ENCODE measurements at regions not wholly inside any gene's neighbourhood (a gene's known extent, or its start where the extent isn't known, plus 50 kb on each side); places are given as distances from the start of the nearest gene placed in this dataset.

GRCh38 chr3:65177960-65178376 is 490.2 kb upstream of the ADAMTS9 start:
- TF ChIP-seq, protein P1, sequence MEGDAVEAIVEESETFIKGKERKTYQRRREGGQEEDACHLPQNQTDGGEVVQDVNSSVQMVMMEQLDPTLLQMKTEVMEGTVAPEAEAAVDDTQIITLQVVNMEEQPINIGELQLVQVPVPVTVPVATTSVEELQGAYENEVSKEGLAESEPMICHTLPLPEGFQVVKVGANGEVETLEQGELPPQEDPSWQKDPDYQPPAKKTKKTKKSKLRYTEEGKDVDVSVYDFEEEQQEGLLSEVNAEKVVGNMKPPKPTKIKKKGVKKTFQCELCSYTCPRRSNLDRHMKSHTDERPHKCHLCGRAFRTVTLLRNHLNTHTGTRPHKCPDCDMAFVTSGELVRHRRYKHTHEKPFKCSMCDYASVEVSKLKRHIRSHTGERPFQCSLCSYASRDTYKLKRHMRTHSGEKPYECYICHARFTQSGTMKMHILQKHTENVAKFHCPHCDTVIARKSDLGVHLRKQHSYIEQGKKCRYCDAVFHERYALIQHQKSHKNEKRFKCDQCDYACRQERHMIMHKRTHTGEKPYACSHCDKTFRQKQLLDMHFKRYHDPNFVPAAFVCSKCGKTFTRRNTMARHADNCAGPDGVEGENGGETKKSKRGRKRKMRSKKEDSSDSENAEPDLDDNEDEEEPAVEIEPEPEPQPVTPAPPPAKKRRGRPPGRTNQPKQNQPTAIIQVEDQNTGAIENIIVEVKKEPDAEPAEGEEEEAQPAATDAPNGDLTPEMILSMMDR (conservative IDR thresholded peaks at IDR 0.05; ENCODE audit: low read depth, low read length): no peak
- no peak for DNase-seq (ENCODE audit: low read depth)
- H3K4me3 ChIP-seq (ENCODE audit: low read depth, low read length): no peak overlapping the region

DNA sequence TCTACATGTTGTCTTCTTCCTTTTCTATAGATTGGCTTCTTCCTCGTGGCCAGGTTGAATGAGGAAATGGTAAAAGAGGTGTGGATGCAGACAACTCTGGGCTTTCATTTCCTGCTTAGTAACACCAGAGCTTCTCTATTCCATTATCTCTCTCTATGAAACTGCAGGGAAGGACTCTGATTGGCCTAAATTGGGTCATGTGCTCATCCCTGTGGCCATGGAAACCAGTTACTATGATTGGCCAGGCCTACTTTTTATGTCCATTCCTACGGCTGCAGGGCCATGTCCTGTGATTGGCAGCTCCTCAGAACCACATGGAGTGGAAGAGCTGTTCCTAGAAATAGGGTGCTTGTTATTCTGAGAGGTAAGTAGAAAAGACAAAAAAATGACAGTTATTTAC is 486.9 kb upstream of the ADAMTS9 start:
- no peak for DNase-seq (ENCODE audit: low read depth)
- H3K4me3 ChIP-seq (ENCODE audit: low read depth, low read length): no peak overlapping the region
- TF ChIP-seq, protein P1 (conservative IDR thresholded peaks at IDR 0.05; ENCODE audit: low read depth, low read length): no peak

GRCh38 chr3:65173841-65174240 is 486.0 kb upstream of the ADAMTS9 start:
- no peak for DNase-seq (ENCODE audit: low read depth)
- H3K4me3 ChIP-seq (ENCODE audit: low read depth, low read length): no peak overlapping the region
- TF ChIP-seq, protein P1 (conservative IDR thresholded peaks at IDR 0.05; ENCODE audit: low read depth, low read length): no peak

DNA sequence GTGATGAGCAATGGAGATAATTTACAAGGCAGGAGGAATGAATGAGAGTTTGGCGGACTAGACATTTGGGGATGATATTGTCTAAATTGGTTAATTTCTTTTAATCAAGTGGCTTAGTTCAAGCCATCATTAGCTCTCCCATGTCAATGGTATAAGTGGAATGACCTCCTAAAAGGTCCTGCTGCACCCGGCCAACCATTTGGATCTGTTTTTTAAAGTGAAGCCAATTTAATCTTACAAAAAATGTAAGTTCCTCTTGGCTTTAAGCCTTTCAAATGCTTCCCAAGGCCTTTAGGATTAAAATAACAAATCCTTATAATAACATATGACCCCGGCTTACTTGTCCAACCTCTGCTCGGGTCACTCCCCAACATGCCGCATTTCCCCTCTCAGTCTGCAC is 484.4 kb upstream of the ADAMTS9 start:
- DNase-seq (ENCODE audit: low read depth): no peak
- TF ChIP-seq, protein P1 (conservative IDR thresholded peaks at IDR 0.05; ENCODE audit: low read depth, low read length): no peak
- H3K4me3 ChIP-seq (ENCODE audit: low read depth, low read length): no peak overlapping the region

- TF ChIP-seq, protein P1 (conservative IDR thresholded peaks at IDR 0.05; ENCODE audit: low read depth, low read length): peak; percentile 62
Observed at GRCh38 chr3:65170390-65171042, 482.7 kb upstream of the ADAMTS9 start.

GRCh38 chr3:65169961-65170360 is 482.2 kb upstream of the ADAMTS9 start:
- DNase-seq (ENCODE audit: low read depth): no peak
- H3K4me3 ChIP-seq (ENCODE audit: low read depth, low read length): no peak overlapping the region
- TF ChIP-seq, protein P1 (conservative IDR thresholded peaks at IDR 0.05; ENCODE audit: low read depth, low read length): no peak

More at GRCh38 chr3:65170390-65171042, 482.7 kb upstream of the ADAMTS9 start:
- DNase-seq (ENCODE audit: low read depth): peak; percentile 85
- H3K4me3 ChIP-seq (ENCODE audit: low read depth, low read length): no peak overlapping the region

GRCh38 chr3:65168547-65168946 is 480.7 kb upstream of the ADAMTS9 start:
- DNase-seq (ENCODE audit: low read depth): no peak
- no peak overlapping the region for H3K4me3 ChIP-seq (ENCODE audit: low read depth, low read length)
- TF ChIP-seq, protein P1 (conservative IDR thresholded peaks at IDR 0.05; ENCODE audit: low read depth, low read length): no peak
